B cell (primary cell): ENCODE measurements at regions not wholly inside any gene's neighbourhood (a gene's known extent, or its start where the extent isn't known, plus 50 kb on each side); places are given as distances from the start of the nearest gene placed in this dataset.

Experiments
- ATAC-seq: fragments of 200-7000 bp; cut with Tn5 transposase; one replicate; pipeline ENCODE4 v1.10.0; 2021; ENCODE audit warnings: low read depth, mild to moderate bottlenecking, moderate number of reproducible peaks, moderate library complexity
- CTCF ChIA-PET: fragments of 350-600 bp; sonication (Branson Sonifier 250); formaldehyde crosslinking; loops from one replicate; lab custom pipeline; 2021; ENCODE audit warnings: antibody characterized with exemption, inconsistent platforms; lab: Charles Lee
- POLR2A ChIA-PET: fragments of 350-600 bp; sonication (Branson Sonifier 250); formaldehyde crosslinking; loops from one replicate; lab custom pipeline; 2021; ENCODE audit warnings: antibody characterized with exemption; lab: Charles Lee
- DNase-seq: peaks from one replicate; pipeline ENCODE4 v3.0.0; 2013
- H2AFZ ChIP-seq: 2 replicates; pipeline ENCODE4 v1.6.1; 2012; ENCODE audit warnings: mild to moderate bottlenecking, low read depth, low read length; ENCODE audit not compliant: insufficient read depth, poor library complexity, severe bottlenecking
- H3K27ac ChIP-seq, 2 donors: 1 replicate in 1 of 2; 2 replicates in 1 of 2; pipeline ENCODE4 v1.5.1; 2012 to 2013; ENCODE audit warnings: low read length in 2 of 2, mild to moderate bottlenecking in 2 of 2, moderate library complexity in 1 of 2
- H3K27me3 ChIP-seq, 4 experiments: fragments of 200-600 bp in 1 of 4; sonication (generic) in 1 of 4; replicated peaks in 1 of 4; 1 replicate in 2 of 4; 2 replicates in 2 of 4; pipeline versions ENCODE4 v1.6.1 to v1.7.0; 2013 to 2016; ENCODE audit warnings: low read length in 3 of 4, mild to moderate bottlenecking in 2 of 4, mixed read lengths in 1 of 4, moderate library complexity in 1 of 4; ENCODE audit not compliant: insufficient read depth in 4 of 4, control insufficient read depth in 3 of 4; ENCODE audit errors: control extremely low read depth in 1 of 4
- H3K36me3 ChIP-seq, 2 experiments: replicated peaks in 1 of 2; 1 replicate in 1 of 2; 2 replicates in 1 of 2; pipeline versions ENCODE4 v1.6.1 to v1.7.1; 2013; ENCODE audit warnings: low read length in 1 of 2; ENCODE audit not compliant: insufficient read depth in 2 of 2, control insufficient read depth in 1 of 2; ENCODE audit errors: control extremely low read depth in 1 of 2, extremely low read depth in 1 of 2
- H3K4me1 ChIP-seq, 2 donors: fragments of 200-600 bp in 1 of 2; sonication (generic) in 1 of 2; 1 replicate in 1 of 2; 2 replicates in 1 of 2; pipeline versions ENCODE4 v1.5.1 to v1.6.1; 2013 to 2017; ENCODE audit warnings: low read length in 2 of 2; ENCODE audit not compliant: control insufficient read depth in 2 of 2, insufficient read depth in 2 of 2
- H3K4me2 ChIP-seq: replicated peaks from 2 replicates; pipeline ENCODE3; 2012; ENCODE audit warnings: mild to moderate bottlenecking, low read depth, low read length; ENCODE audit not compliant: poor library complexity, severe bottlenecking
- H3K4me3 ChIP-seq, 5 experiments: fragments of 200-600 bp in 1 of 5; sonication (generic) in 1 of 5; 1 replicate in 3 of 5; 2 replicates in 2 of 5; pipeline versions ENCODE4 v1.5.1 to v1.7.0; 2011 to 2016; ENCODE audit warnings: low read length in 4 of 5, mild to moderate bottlenecking in 4 of 5, low read depth in 2 of 5, control low read depth in 1 of 5, moderate library complexity in 1 of 5; ENCODE audit not compliant: insufficient read depth in 1 of 5; ENCODE audit errors: control extremely low read depth in 1 of 5, extremely low read depth in 1 of 5
- H3K79me2 ChIP-seq: fragments of 200-600 bp; sonication (generic); one replicate; pipeline ENCODE4 v1.6.0; 2016; ENCODE audit warnings: low read length; ENCODE audit not compliant: control insufficient read depth, insufficient read depth
- H3K9ac ChIP-seq: fragments of 200-600 bp; sonication (generic); 2 replicates; pipeline ENCODE4 v1.6.1; 2017; ENCODE audit warnings: mild to moderate bottlenecking, low read length, moderate library complexity
- H3K9me3 ChIP-seq, 3 donors: one replicate each; pipeline versions ENCODE4 v1.6.1 to v1.7.1; 2013; ENCODE audit warnings: low read length in 2 of 3; ENCODE audit not compliant: control insufficient read depth in 2 of 3, insufficient read depth in 1 of 3; ENCODE audit errors: control extremely low read depth in 1 of 3
- H4K20me1 ChIP-seq: 2 replicates; pipeline ENCODE4 v1.6.0; 2012; ENCODE audit warnings: mild to moderate bottlenecking, low read length; ENCODE audit not compliant: insufficient read depth, control insufficient read depth, poor library complexity, severe bottlenecking
- H3K27ac Mint-ChIP-seq: one replicate; pipeline ENCODE4 v1.8.0; 2021; ENCODE audit warnings: mixed read lengths
- H3K27me3 Mint-ChIP-seq: one replicate; pipeline ENCODE4 v1.8.0; 2021; ENCODE audit warnings: mixed read lengths
- H3K4me1 Mint-ChIP-seq: one replicate; pipeline ENCODE4 v1.8.0; 2021; ENCODE audit warnings: mixed read lengths
- H3K4me3 Mint-ChIP-seq: one replicate; pipeline ENCODE4 v1.8.0; 2021; ENCODE audit warnings: mixed read lengths
- H3K9me3 Mint-ChIP-seq: one replicate; pipeline ENCODE4 v1.8.0; 2022; ENCODE audit warnings: mixed read lengths; ENCODE audit not compliant: insufficient read depth
- CTCF ChIP-seq: fragments of 200-600 bp; IDR thresholded peaks from one replicate; pipeline ENCODE4 v1.8.0; 2022; ENCODE audit warnings: antibody characterized with exemption, mild to moderate bottlenecking
- EZH2 ChIP-seq: IDR thresholded peaks from 2 replicates; pipeline ENCODE4 v1.6.1; 2012; ENCODE audit warnings: borderline replicate concordance, low read depth, mild to moderate bottlenecking, moderate library complexity, low read length; ENCODE audit not compliant: insufficient read depth, poor library complexity, severe bottlenecking
- WGBS: methylation state at CpG from one replicate; pipeline ENCODE4 v1.1.5; 2013; ENCODE audit warnings: missing lambda C conversion rate; ENCODE audit not compliant: insufficient coverage; 5-methylcytosine and 5-hydroxymethylcytosine counted together
- intact Hi-C: fragments of 100-400 bp; cut with micrococcal nuclease; formaldehyde crosslinking; loops from one replicate; pipeline ENCODE4 v1.10.0; 2022

- no peak overlapping the region for H3K27ac Mint-ChIP-seq
Observed at GRCh38 chr4:24033626-24034025, 143.8 kb upstream of the PPARGC1A start.

DNA sequence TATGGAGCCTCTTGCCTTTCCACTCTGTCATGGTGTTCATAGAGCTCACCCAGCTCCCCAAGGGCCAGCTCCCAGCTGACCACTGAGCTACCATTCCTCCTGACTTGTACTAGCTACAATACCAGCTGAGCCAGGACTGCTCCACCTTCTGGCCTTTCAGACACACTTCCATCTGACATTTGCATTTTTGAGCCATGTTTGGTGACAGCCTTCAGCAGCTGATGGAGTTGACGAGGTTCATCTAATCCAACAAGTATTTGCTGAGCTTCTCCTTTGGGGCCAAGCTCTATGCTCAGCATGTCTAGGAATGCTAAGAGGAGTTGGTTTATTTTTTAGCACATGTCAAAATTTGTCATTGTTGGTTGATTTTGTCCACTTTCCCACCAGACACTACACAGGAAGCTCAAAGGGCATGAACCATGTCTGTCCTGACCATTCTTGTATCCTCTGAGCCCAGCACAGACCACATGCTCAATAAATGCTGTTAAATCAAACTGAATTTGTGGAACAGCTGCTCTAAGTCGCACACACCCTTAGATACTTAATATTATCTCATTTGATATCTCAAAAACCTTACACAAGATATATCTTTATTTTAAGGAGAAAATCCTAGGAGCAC lies 142.6 kb upstream of the PPARGC1A start:
- no peaks in the 10 kb centered on the region for H3K4me1 Mint-ChIP-seq
- no peaks in the 10 kb centered on the region for H3K36me3 ChIP-seq
- no peak overlapping the region for H3K4me3 Mint-ChIP-seq
- CTCF ChIA-PET, result no interaction called here
- no peak overlapping the region for H3K27ac Mint-ChIP-seq
- H3K9me3 ChIP-seq, result peaks cover 0 to 3% (median 0%) of the 10 kb centered on the region in 3 donors
- no peak overlapping the region for H3K27ac ChIP-seq
- ATAC-seq, result no peak
- no peak overlapping the region for H3K4me2 ChIP-seq
- intact Hi-C loops, result no loop called here
- no peaks in the 10 kb centered on the region for H3K27me3 ChIP-seq
- no peak overlapping the region for H3K4me3 ChIP-seq
- no peaks in the 10 kb centered on the region for H3K79me2 ChIP-seq
- no peaks in the 10 kb centered on the region for H4K20me1 ChIP-seq
- POLR2A ChIA-PET, result no interaction called here
- H3K27me3 Mint-ChIP-seq, result no peaks in the 10 kb centered on the region
- H2AFZ ChIP-seq, result no peak overlapping the region
- H3K4me1 ChIP-seq, result no peaks in the 10 kb centered on the region
- TF ChIP-seq EZH2, result no peak
- TF ChIP-seq CTCF, result no peak
- WGBS, result no CpG with 5 or more reads among the region's 2 CpGs
- H3K9me3 Mint-ChIP-seq, result no peaks in the 10 kb centered on the region
- H3K9ac ChIP-seq, result no peak overlapping the region
- no peak for DNase-seq

More at GRCh38 chr4:24033626-24034025, 143.8 kb upstream of the PPARGC1A start:
- ATAC-seq (no peak), DNase-seq (no peak)
- Histone ChIP-seq H3K4me2 (no peak overlapping the region), H3K4me3 (no peak overlapping the region), H3K27me3 (no peaks in the 10 kb centered on the region), H2AFZ (no peak overlapping the region), H3K79me2 (no peaks in the 10 kb centered on the region), H3K9ac (no peak overlapping the region), H3K9me3 (peaks cover 0 to 3% (median 0%) of the 10 kb centered on the region in 3 donors), H3K27ac (no peak overlapping the region), H3K4me1 (no peaks in the 10 kb centered on the region), H3K36me3 (no peaks in the 10 kb centered on the region), H4K20me1 (no peaks in the 10 kb centered on the region)
- intact Hi-C loops, result no loop called here
- Mint-ChIP-seq H3K27me3 (no peaks in the 10 kb centered on the region), H3K4me3 (no peak overlapping the region), H3K4me1 (no peaks in the 10 kb centered on the region), H3K9me3 (no peaks in the 10 kb centered on the region)
- 100% methylated on average over 2 of the region's 5 CpGs for WGBS
- CTCF ChIA-PET, result no interaction called here
- POLR2A ChIA-PET, result no interaction called here
- TF ChIP-seq EZH2, result no peak
- TF ChIP-seq CTCF, result no peak
